NOMO-1 treated with dmso at 0.1 percent for 144 hours (cell line): ENCODE measurements at regions not wholly inside any gene's neighbourhood (a gene's known extent, or its start where the extent isn't known, plus 50 kb on each side); places are given as distances from the start of the nearest gene placed in this dataset.
"Not testable (repeated sequence)": the region's sequence is repeated elsewhere in the genome, so short reads cannot be mapped to it uniquely, and the experiment has no call there.

Source experiments
- DNase-seq: peaks from one replicate; lab custom pipeline; 2025; ENCODE audit not compliant: unreplicated experiment; lab: John Stamatoyannopoulos, UW

DNA sequence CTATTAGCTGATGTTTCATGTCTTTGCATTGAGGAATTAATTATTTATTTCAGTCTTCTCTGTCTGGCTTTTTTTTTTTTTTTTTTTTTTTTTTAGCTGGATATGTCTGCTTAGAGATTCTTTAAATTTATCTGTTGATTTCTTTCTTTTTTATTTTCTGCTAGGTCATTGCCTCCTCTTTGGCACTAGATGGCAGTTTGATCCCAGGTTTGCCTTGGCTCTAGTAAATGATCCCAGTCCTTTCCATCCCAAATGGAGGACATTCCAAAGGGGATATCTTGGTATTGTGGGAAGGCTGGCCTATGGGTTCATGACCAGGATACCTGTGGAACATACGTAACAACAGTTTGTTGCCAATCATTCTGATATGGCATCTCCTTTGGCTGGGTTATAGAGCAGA lies 339.5 kb upstream of the GCFC2 start:
- DNase-seq: no peak

DNA sequence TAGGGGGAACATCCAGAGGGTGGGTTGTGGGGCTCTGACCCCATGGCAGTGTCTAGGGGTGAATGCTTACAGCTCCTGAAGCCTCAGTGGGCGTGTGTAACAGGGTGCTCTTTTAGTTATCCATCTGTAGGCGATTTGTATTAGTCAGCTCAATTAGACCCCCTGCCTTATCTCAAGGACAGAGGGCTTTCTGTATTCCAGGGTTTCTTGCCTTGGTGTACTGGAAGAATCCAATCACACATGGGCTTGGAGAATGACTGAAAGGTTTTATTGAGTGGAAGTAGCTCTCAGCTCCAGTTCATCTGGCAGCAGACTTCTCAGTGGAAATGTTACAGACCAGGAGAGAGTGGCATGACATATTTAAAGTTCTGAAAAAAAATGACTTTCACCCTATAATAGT lies 334.0 kb upstream of the GCFC2 start:
- DNase-seq: no peak

DNA sequence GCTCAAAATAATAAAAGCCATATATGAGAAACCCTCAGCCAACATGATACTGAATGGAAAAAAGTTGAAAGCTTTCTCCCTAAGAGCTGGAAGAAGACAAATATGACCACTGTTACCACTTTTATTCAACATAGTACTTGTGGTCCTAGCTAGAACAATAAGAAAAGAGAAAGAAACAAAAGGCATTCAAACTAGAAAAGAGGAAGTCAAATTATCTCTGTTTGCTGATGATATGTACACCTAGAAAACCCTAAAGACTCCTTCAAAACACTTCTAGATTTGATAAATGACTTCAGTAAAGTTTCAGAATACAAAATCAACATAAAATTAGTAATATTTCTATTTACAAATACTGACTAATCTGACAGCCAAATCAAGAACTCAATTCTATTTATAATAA lies 328.8 kb upstream of the GCFC2 start:
- no peak for DNase-seq

DNA sequence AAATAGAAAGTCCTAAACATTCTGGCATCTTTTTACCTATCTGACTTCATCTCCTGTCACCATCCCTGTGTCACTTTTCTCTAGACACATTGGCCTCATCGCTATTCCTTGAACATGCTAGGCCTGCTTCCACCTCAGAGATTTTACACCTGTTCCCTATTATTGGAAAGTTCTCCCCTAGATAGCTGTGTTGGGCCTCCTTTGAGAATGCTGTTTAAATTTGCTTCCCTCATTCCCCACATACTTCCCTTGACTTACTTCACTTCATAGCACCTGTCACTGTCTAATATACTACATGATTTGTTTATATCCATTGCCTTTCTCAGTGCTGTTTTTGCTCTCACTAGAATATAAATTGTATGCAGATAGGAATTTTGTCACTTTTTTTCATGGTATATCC lies 317.0 kb upstream of the GCFC2 start:
- DNase-seq: no peak

DNA sequence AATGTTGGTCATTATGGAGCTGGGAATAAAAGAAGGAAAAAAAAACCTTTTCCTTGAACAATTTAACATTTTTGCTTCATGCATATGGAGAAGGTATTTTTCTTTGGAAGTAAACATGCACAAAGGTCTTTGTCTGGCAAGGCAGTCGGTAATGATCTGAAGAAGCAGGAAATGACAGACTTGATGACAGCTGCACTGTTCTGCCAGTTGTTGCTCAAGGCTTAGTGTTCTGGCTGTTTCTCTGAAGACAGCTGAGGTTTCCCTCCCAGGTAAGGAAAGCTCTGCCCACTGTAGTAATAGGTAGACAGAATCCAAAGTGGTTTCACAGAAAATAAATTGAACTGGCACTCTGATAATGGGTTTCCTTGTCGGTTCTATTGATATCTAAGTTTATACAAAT lies 308.4 kb upstream of the GCFC2 start:
- DNase-seq: no peak

DNA sequence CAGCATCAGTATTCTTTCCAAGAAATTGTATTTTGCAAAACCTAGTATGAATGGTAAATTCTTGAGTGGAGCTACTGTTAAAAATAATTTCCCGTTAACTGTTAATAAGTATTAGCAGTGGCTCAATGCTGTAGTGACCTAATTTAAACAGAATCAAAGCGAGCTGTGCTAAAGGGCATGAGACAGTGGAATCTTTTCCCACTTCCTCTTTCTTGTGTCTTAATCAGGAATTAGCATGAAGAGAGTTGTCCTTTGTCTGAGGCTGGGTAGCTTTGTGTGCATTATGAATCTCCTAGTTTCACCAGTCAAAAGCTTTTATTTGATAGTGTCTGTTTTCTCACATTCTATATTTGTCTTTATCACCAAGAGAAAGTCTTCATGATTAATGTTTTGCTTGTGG lies 298.8 kb upstream of the GCFC2 start:
- DNase-seq: no peak

DNA sequence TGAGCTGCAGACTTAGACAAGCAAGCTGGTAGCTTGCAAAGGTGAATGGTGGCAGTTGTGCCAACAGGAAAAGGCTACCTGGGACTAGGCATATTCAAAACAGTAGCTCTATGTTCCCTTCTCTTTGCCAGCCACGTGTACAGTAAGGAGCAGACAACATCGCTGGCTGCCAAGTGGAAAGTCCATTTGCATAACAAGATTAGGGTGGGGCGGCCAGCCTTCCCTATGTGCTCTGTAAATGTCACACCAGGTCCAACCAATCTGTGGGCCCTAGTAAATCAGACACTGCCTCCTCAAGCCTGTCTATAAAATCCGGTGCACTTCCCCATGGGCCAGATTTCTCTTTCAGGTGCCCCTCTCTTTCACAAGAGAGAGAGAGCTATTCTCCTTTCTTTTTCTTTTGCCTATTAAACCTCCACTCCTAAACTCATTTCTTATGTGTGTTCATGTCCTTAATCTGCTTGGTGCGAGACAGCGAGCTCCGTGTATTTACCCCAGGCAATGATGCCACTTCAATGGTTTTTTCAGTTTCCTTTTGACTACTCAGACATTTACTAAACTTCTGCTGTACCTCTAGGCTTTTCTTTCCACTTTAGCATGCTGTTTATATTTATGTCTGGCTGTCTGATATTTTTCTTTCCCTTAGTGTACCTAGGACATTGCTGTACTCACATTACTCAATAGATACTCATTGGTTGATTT lies 297.4 kb upstream of the GCFC2 start:
- no peak for DNase-seq

DNA sequence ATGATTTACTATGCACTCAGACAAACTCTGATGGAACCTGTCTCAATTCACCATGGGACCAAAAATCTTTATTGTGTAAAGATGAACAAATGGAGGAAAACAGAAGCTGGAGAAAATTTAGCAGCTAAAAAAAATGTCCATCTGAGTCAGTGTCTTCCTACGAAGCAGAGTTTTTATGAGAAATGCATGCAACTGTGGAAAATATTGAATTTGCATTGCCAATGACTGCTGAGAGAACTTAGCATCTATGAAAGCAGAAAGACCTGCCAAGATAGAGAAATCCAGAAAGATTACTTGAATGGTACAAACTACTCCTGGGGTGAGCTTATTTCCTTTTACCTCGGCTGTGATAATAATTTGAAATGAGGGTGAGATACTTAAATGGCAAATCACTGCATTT lies 289.7 kb upstream of the GCFC2 start:
- DNase-seq: no peak

DNA sequence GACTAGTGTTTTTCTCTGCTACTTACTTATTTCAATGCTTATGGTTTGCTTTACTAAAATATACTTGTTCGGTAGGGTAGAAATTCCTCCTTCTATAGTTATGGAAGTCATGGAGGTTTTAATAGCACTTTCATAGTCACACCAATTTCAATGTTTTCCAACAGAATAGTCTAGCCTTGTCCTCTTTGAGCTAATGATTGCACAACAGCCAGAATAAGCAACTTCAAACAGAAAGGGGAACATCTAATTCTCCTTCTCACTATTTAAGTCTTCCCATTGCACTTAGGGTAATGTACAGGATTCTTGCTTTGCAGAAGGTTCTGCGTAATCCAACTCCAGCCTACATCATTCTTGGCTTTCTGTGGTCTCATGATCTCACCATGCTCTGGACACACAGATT lies 287.7 kb upstream of the GCFC2 start:
- no peak for DNase-seq

DNA sequence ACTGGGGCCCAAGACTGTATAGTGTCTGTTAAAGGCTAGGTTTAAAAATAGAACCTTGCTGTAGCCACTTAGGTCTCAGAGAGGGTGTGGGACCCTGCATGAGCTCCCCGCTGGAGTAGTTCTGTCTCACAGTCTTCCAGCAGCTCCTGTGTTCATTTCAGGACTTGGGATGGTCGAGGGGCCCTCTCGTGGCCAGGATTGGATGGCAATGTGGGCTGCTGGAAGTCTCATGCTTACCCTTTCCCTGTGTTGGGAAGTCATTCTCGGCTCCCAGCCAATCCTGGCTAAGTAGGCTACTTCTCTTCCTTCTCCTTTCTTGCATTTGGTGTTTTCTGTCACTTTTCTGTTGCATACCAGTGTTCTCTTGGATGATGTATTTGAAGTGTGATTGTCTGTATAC lies 284.0 kb upstream of the GCFC2 start:
- no peak for DNase-seq

DNA sequence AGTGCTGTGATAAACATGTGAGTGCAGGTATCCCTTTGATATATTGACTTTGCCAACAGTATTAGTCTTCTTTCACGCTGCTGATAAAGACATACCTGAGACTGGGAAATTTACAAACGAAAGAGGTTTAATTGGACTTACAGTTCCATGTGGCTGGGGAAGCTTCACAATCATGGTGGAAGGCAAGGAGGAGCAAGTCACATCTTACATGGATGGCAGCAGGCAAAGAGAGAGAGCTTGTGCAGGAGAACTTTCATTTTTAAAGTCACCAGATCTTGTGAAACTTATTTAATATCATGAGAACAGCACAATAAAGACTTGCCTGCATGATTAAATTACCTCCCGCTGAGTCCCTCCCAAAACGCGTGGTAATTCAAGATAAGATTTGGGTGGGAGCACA lies 277.9 kb upstream of the GCFC2 start:
- DNase-seq: not testable (repeated sequence)

DNA sequence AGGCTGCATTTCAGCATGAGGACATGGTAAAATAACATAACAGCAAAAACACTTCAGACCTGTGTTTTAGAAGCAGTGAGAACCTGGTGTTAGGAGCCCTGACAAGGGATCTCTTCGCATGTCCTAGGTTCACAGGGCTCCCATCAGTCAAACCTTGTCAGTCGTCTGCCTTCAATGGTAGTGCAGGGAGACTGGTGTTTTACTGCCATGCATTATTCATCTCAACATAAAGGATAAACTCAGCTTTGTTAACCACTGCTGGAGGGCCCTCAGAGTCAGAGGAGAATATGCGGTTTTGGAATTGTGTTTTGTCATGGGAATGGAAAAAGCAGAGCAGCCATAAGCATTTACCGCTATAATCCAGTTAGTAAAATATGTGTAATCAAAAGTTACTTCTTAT lies 275.9 kb upstream of the GCFC2 start:
- DNase-seq: no peak

DNA sequence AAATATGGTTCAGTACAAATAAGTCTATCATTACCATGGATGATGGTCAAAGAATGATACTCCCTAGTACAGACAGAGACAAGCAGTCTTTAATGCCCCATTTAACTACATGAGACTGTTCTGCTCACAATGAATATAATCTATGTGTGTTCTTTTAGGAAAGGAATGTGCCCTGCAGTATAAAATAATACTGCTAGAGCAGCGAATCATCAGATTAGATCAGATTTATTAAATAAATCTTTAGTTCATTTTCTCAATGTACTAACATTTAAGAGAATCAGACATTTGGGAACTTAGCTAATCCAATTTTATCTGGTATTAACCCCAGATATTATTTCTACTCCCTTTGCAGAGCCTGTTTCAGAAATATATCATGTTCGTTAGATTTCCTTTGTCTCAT lies 272.0 kb upstream of the GCFC2 start:
- DNase-seq: no peak

DNA sequence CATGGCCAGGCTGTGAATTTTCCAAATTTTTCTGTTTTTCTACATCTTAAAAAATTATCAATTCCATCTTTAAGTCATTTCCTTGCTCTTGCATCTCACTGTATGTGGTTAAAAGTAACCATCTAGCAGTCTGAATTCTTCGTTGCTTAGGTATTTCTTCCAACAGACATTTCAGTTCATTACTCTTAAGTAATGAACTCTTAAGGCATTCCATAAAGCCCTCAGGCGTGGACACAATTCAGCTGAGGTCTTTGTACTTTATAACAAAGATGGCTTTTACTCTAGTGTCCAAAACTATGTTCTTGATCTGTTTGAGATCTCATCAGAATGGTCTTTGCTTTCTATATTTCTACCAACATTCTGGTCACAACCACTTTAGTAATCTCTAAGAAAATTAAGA lies 253.9 kb upstream of the GCFC2 start:
- DNase-seq: no peak

DNA sequence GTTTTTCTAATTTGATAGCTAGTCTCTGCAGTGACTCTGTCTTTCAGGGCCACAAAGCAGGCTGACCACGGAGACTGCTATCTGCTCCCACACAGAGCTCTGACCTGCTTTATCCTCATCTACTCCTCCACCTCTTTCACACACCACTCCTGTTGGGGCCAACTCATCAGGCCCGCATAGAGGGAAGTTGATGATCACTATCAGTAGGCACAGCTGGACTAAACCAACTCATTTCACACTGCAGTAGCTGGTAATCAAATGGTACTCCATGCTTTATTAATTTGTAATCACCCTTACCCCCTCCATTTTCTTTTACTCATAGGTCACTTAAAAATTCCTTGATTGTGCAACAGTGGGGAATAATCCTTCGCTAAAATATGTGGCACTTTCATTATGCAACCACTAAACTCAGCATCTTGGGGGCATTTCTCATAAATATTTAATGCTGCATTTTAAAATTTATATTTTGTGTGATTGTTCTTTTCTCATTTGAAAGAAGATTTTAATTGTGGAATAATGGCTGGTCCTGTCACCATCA lies 249.8 kb upstream of the GCFC2 start:
- no peak for DNase-seq

DNA sequence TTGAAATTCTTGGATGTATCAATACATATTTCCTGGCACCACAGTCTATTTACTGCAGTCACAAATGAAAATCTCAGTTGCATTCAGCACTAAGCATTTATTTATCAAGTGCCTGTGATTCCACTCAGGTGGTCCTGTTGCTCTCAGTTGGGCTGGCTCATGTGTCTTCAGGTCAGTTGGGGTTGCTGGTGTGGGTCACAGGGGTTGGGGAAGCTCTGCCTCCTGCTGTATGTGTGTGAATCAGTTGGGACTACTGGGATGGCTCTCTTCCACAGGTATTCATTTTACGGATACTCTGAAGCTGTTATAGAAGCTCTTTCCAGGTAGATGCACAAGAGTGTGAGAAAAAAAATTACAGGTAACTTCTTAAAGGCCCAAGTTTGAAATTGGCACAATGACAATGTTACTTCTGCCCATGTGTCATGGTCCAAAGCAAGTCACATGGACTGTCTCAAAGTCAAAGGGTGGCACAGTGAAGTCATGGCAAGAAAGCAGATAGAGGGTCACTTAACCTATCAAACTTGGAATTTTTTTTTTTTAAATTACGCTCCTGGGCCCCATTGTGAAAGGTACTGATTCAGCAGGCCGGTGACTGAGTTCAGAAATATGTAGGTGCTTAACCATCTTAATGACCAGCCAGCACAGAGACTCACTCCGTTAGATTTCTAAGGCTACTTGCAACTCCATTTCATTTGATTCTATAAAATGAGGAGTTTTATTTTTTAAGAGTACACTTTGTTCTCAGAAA lies 249.2 kb upstream of the GCFC2 start:
- no peak for DNase-seq

DNA sequence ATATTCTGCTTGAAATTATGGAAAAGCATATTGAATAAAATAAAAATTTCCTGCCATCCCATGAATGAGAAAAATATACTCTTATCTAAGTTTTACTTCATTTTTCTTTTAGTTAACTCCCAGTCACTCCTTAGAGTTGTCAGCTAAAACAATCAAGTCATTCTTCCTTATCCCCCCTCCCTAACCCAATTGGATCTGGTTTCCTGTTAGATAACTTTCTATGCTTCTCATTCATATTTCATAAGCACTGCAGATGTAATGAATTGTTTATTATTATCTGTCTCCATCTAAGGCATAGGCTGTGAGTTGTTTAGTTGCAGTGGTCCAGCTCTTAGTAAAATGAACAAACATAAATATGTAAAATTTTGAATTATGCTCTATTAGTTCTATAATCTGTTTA lies 244.0 kb upstream of the GCFC2 start:
- DNase-seq: no peak

DNA sequence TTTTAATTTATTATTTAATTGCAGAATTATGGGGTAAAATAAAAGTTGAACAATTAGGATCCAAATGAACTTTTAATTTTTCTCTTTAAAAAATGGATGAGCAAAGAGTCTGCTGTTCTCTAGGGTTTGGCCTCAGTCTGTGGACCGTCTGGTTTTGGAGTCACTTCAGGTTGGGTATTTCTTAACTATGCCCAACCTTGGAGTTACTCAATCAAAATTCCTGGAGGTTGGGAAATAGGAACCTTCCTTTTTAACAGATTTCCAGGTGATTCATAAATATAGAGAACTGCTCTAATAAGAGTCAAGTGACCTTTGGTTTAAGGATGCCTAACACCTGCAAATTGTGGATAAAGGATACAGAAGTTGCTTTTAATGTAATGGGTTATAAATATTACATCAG lies 241.5 kb upstream of the GCFC2 start:
- DNase-seq: no peak

DNA sequence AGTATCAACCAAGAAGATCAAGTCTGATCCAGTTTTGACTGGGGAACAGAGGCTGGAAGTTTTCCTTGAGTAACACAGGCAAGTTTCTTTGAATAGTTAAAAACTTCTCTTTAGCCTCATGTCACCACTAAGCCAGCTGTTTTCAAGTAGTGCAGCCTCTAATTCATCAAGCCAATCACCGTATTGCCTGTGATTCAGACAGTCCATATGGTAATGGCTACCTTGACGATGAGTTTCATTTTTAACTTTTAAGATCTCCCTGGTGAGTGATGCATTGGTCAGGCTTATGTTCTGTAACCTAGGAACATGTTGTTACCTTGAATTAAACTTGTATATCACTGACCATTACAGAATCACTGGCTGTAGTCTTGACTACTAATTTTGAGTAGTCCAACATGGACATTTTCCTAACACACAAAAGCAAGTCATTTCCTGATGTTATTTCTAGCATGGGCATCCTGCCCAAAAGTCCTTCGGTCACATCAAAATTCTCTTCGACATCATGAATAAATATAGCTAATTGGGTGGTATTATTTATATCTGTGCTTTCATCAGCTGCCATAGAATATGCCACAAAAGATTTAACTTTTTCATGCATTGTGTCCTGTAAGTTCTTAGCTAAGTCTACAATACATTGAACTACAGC lies 238.8 kb upstream of the GCFC2 start:
- DNase-seq: no peak

DNA sequence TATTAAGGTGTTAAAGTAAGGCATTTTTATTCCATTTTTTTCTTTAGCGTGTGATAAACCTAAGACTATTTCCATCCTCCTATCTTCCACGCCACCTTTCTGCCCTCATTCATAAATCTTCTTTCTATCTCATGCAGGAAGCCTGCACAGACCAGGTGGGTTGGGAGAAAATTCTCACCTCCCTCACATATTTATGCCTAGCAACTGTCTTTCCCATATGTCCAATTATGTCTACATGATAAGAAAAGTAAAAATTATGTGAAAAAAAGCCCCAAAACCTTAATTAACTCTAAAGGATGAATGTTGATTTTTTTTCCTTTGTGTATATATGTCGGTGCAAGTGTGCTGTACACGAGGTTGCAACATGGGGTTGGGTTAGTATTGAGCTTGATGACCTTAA lies 225.6 kb upstream of the GCFC2 start:
- DNase-seq: no peak

DNA sequence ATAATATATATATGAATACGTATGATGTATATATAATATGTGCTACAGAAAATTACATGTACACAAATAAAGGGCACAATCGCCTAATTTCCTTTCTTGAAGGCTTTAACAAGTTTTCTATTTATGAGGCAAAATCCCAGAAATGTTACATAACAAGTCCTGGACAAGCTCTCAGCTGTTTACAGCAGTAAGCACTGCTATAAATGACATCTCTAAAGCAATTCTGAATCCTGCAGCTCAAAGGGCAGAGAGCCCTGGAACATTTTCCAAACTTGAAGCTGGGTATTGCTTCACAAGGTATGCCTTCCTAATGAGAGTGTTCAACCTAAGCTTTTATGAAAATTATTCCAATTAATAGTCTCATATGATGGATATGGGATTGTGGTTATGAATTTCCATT lies 222.3 kb upstream of the GCFC2 start:
- no peak for DNase-seq

DNA sequence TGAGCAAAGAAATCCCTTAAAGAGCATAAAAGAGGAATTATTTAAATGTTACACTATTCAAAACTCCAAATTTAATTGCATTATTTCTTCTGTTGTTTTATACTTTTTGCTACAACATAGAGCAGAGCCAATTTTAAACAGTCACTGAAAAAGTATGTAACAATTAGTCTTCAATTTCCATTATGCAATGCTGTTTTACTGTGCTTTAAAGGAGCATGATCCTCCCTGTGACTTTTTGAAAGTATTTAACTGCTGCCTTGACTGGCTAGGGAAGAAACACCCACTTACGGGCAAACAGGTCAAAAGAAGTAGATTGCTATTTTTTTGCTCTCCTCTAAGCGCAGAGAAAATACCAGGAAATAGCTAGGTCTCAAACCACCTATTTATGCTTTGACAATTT lies 217.4 kb upstream of the GCFC2 start:
- DNase-seq: no peak
